Naive B cell (primary cell): ENCODE measurements at regions not wholly inside any gene's neighbourhood (a gene's known extent, or its start where the extent isn't known, plus 50 kb on each side); places are given as distances from the start of the nearest gene placed in this dataset.
A peak's percentile ranks its signal among the peaks of the same experiment; 100 is the strongest.
"Not testable (repeated sequence)": the region's sequence is repeated elsewhere in the genome, so short reads cannot be mapped to it uniquely, and the experiment has no call there.

ENCODE experiments used
- ATAC-seq, 2 donors: fragments of 150-1000 bp; cut with Tn5 transposase; 2 replicates each; pipeline ENCODE4 v1.10.0; 2021; ENCODE audit warnings: low read depth in 2 of 2, mild to moderate bottlenecking in 2 of 2, moderate library complexity in 2 of 2
- DNase-seq: peaks from one replicate; pipeline ENCODE4 v3.0.0; 2022
- H3K27ac Mint-ChIP-seq, 6 donors: one replicate each; pipeline ENCODE4 v1.8.0; 2020 to 2022; ENCODE audit warnings: mild to moderate bottlenecking in 6 of 6, mixed read lengths in 6 of 6, moderate library complexity in 5 of 6, inconsistent platforms in 2 of 6
- H3K27me3 Mint-ChIP-seq, 3 donors: one replicate each; pipeline ENCODE4 v1.8.0; 2021 to 2022; ENCODE audit warnings: mixed read lengths in 3 of 3, mild to moderate bottlenecking in 1 of 3
- H3K36me3 Mint-ChIP-seq, 2 donors: one replicate each; pipeline ENCODE4 v1.8.0; 2020 to 2022; ENCODE audit warnings: mixed read lengths in 2 of 2, inconsistent platforms in 1 of 2, mild to moderate bottlenecking in 1 of 2
- H3K4me1 Mint-ChIP-seq, 3 donors: one replicate each; pipeline ENCODE4 v1.8.0; 2020 to 2022; ENCODE audit warnings: mixed read lengths in 3 of 3, inconsistent platforms in 1 of 3, mild to moderate bottlenecking in 1 of 3, moderate library complexity in 1 of 3
- H3K4me3 Mint-ChIP-seq, 8 donors: one replicate each; pipeline ENCODE4 v1.8.0; 2020 to 2022; ENCODE audit warnings: mild to moderate bottlenecking in 8 of 8, mixed read lengths in 8 of 8, moderate library complexity in 8 of 8, inconsistent platforms in 2 of 8
- H3K9me3 Mint-ChIP-seq, 7 donors: one replicate each; pipeline ENCODE4 v1.8.0; 2020 to 2022; ENCODE audit warnings: mixed read lengths in 7 of 7, mild to moderate bottlenecking in 5 of 7, inconsistent platforms in 2 of 7, moderate library complexity in 1 of 7

DNA sequence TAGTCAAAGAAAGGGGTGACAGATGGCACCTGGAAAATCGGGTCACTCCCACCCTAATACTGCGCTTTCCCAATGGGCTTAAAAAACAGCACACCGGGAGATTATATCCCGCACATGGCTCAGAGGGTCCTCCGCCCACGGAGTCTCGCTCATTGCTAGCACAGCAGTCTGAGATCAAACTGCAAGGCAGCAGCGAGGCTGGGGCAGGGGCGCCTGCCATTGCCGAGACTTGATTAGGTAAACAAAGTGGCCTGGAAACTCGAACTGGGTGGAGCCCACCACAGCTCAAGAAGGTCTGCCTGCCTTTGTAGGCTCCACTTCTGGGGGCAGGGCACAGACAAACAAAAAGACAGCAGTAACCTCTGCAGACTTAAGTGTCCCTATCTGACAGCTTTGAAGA, 159.1 kb downstream of the NFKBIZ start:
- H3K27me3 Mint-ChIP-seq, H3K4me3 Mint-ChIP-seq, DNase-seq, ATAC-seq, H3K27ac Mint-ChIP-seq, H3K9me3 Mint-ChIP-seq, H3K36me3 Mint-ChIP-seq: not testable (repeated sequence)
- H3K4me1 Mint-ChIP-seq = peaks cover 6 to 13% (median 7%) of the 10 kb centered on the region in 3 donors

DNA sequence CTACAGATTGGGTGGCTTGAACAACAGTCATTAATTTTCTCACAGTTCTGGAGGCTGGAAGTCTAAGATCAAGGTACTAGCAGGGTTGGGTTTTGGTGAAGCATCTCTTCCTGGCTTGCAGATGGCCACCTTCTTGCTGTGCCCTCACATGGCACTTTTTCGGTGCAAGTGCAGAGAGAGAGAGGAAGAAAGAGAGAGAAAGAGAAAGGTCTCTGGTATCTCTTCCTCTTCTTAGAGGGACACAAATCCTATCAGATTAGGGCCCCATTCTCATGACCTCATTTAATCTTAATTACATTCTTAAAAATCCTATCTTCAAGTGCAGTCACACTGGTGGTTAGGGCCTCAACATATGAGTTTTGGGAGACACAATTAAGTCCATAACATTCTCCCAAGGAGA, 167.1 kb downstream of the NFKBIZ start:
- no peak for ATAC-seq

DNA sequence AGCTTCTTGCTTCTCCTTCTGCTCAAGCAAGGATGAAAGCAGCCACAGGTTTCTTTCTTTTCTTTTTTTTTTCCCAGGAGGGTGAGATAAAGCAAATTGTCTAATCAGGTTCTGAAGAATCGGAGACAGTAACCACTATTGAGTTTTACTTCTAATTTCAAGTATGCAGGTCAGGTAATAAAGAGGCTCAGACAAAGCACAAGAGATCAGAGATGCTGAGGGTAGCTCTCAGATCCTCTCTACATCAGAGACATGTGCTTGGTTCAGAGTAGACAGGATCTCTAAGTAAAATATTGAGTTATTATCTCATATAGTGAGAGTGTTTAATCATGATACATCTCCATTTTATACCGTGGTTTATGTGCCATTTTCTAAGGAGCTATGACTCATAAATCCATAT, 168.5 kb downstream of the NFKBIZ start:
- DNase-seq (no peak), ATAC-seq (no peak)
- H3K9me3 Mint-ChIP-seq = peaks cover 0 to 18% (median 4%) of the 10 kb centered on the region in 7 donors
- no peak overlapping the region for H3K4me3 Mint-ChIP-seq
- peak overlapping the region in 2 of 6 donors; percentile 16 to 36 for H3K27ac Mint-ChIP-seq
- H3K36me3 Mint-ChIP-seq = no peaks in the 10 kb centered on the region
- H3K27me3 Mint-ChIP-seq = no peaks in the 10 kb centered on the region
- H3K4me1 Mint-ChIP-seq = peaks cover 12 to 27% (median 22%) of the 10 kb centered on the region in 3 donors

More for the DNA sequence above, 167.1 kb downstream of the NFKBIZ start:
- peak overlapping the region in 1 of 6 donors; percentile 71 for H3K27ac Mint-ChIP-seq
- H3K9me3 Mint-ChIP-seq = peaks cover 0 to 18% (median 4%) of the 10 kb centered on the region in 7 donors
- H3K4me1 Mint-ChIP-seq = peaks cover 14 to 30% (median 28%) of the 10 kb centered on the region in 3 donors
- H3K27me3 Mint-ChIP-seq = no peaks in the 10 kb centered on the region
- no peak overlapping the region for H3K4me3 Mint-ChIP-seq
- no peaks in the 10 kb centered on the region for H3K36me3 Mint-ChIP-seq
- DNase-seq = no peak

GRCh38 chr3:102018551-102018950, 169.2 kb downstream of the NFKBIZ start:
- Mint-ChIP-seq H3K9me3 (peaks cover 0 to 14% (median 3%) of the 10 kb centered on the region in 7 donors), H3K4me1 (peaks cover 12 to 27% (median 22%) of the 10 kb centered on the region in 3 donors), H3K36me3 (no peaks in the 10 kb centered on the region), H3K27me3 (no peaks in the 10 kb centered on the region), H3K27ac (peak overlapping the region in 5 of 6 donors; percentile 16 to 73 (median 36)), H3K4me3 (peak overlapping the region in 2 of 8 donors; percentile 9 to 33)
- ATAC-seq = peak; percentile 98 to 99
- peak; percentile 52 for DNase-seq

GRCh38 chr3:102020735-102021134, 171.4 kb downstream of the NFKBIZ start:
- peak overlapping the region in 2 of 6 donors; percentile 23 to 77 for H3K27ac Mint-ChIP-seq
- H3K27me3 Mint-ChIP-seq = no peaks in the 10 kb centered on the region
- H3K4me3 Mint-ChIP-seq = peak overlapping the region in 1 of 8 donors; percentile 37
- H3K36me3 Mint-ChIP-seq = no peaks in the 10 kb centered on the region
- no peak for ATAC-seq
- no peak for DNase-seq
- H3K4me1 Mint-ChIP-seq = peaks cover 20 to 40% (median 36%) of the 10 kb centered on the region in 3 donors
- peaks cover 0 to 10% (median 3%) of the 10 kb centered on the region in 7 donors for H3K9me3 Mint-ChIP-seq

DNA sequence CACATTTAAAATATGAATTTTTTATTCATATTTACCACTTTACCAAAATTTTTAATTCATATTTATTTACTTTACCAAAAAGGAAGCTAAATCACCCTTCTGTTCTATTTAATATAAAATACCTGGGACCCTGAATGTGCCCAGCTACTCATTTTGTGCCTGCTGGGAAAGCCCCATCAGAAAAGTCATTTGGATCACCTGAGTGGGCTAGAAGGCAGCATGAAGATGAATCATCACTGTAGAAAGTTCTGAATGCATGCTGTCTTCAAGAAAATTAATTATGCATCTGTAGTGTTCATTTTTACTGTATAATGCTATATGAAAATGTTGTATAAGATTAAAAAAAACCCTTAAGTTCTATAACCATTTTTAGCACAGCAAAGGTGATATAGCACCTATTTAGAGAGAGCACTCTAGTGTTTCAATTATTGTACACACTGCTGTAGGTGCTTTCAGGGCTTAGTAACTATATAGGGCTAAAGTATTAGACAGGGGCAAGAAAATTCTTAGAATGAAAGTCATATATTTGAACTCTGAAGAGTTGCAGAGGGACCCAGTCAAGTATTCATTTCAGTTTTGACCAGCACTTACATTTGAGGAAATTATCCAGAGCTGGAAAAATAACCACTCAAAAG, 175.1 kb downstream of the NFKBIZ start:
- H3K9me3 Mint-ChIP-seq = no peaks in the 10 kb centered on the region
- H3K4me1 Mint-ChIP-seq = peaks cover 29 to 44% (median 39%) of the 10 kb centered on the region in 3 donors
- H3K27ac Mint-ChIP-seq = no peak overlapping the region
- no peak overlapping the region for H3K4me3 Mint-ChIP-seq
- DNase-seq (no peak), ATAC-seq (no peak)
- H3K36me3 Mint-ChIP-seq = no peaks in the 10 kb centered on the region
- H3K27me3 Mint-ChIP-seq = no peaks in the 10 kb centered on the region

- Mint-ChIP-seq H3K9me3 (no peaks in the 10 kb centered on the region), H3K36me3 (no peaks in the 10 kb centered on the region), H3K27ac (peak overlapping the region in 3 of 6 donors; percentile 59 to 79 (median 78)), H3K4me3 (peak overlapping the region; percentile 23 to 79 (median 60)), H3K4me1 (peaks cover 19 to 35% (median 32%) of the 10 kb centered on the region in 3 donors), H3K27me3 (no peaks in the 10 kb centered on the region)
- no peak for DNase-seq
- no peak for ATAC-seq
These were observed 176.4 kb downstream of the NFKBIZ start for GRCh38 chr3:102025606-102026270.

DNA sequence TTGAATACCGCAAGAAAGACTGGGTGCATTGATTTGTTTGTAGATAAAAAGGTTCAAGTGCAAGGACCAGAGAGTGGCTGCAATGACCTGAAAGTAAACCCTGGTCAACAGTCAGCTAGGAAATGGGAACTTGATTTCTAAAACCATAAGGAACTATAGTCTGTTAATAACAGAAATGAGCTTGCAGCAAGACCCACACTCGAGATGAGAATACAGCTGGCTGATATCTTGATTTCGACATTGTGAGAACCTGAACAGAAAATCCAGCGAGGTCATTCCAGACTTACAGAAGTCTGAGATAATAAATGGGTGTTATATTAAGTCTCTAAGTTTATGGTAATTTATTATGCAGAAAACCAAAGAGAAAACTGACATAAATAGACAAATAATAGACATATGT, 177.3 kb downstream of the NFKBIZ start:
- Mint-ChIP-seq H3K27ac (no peak overlapping the region), H3K4me1 (peaks cover 17 to 29% (median 23%) of the 10 kb centered on the region in 3 donors), H3K9me3 (no peaks in the 10 kb centered on the region), H3K27me3 (no peaks in the 10 kb centered on the region), H3K36me3 (no peaks in the 10 kb centered on the region), H3K4me3 (no peak overlapping the region)
- DNase-seq = no peak
- no peak for ATAC-seq

GRCh38 chr3:102030661-102031060, 181.3 kb downstream of the NFKBIZ start:
- H3K36me3 Mint-ChIP-seq = no peaks in the 10 kb centered on the region
- H3K4me1 Mint-ChIP-seq = peaks cover 10 to 16% (median 13%) of the 10 kb centered on the region in 3 donors
- H3K27me3 Mint-ChIP-seq = no peaks in the 10 kb centered on the region
- H3K4me3 Mint-ChIP-seq = no peak overlapping the region
- DNase-seq (no peak), ATAC-seq (no peak)
- no peaks in the 10 kb centered on the region for H3K9me3 Mint-ChIP-seq
- H3K27ac Mint-ChIP-seq = no peak overlapping the region

- ATAC-seq = no peak
- no peaks in the 10 kb centered on the region for H3K36me3 Mint-ChIP-seq
These were observed 182.5 kb downstream of the NFKBIZ start for GRCh38 chr3:102031834-102032233.

DNA sequence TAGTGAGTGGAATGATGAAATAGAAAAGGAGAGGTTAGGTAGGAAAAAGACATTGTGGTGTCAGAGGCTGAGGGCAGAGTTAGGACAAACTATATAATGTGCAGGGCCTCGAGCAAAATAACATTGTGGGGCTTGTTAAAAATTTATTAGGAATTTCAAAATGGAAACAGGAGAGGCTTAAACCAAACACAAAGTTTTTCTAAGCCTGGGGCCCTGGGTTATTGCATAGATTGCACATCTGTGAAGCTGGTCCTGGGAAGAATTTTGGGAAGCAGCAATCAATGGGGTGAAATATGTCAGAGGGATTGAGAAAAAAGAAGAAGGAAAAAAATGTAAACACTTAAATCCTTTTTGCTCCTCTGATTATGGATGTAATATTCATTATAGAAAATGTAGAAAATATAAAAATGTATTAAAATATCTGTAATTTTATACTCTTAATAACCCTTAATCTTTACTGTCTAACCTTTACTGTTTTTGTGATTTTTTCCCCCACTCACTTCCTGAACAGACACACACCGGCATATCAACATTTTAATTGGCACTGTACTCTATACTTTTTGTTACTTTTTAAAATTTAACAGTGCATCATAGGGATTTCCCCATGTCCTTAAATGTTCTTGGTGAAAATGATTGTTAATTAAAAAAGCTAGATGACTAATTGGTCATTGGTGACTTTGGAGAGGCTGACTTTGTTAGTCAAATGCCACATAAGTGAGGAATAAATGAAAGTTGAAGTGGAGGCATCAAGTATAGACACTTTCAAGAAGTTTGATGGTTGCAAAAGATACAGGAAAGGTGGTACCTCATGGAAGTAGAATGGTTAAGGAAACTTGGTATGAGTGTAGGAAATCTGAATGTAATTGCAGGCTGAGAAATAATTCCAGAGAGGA, 183.4 kb downstream of the NFKBIZ start:
- H3K27ac Mint-ChIP-seq = no peak overlapping the region
- no peaks in the 10 kb centered on the region for H3K36me3 Mint-ChIP-seq
- ATAC-seq (no peak), DNase-seq (no peak)
- H3K4me1 Mint-ChIP-seq = peaks cover 9 to 23% (median 10%) of the 10 kb centered on the region in 3 donors
- no peak overlapping the region for H3K4me3 Mint-ChIP-seq
- no peaks in the 10 kb centered on the region for H3K9me3 Mint-ChIP-seq
- no peaks in the 10 kb centered on the region for H3K27me3 Mint-ChIP-seq

More at GRCh38 chr3:102031834-102032233, 182.5 kb downstream of the NFKBIZ start:
- H3K27me3 Mint-ChIP-seq = no peaks in the 10 kb centered on the region
- no peak overlapping the region for H3K27ac Mint-ChIP-seq
- peaks cover 5 to 14% (median 10%) of the 10 kb centered on the region in 3 donors for H3K4me1 Mint-ChIP-seq
- no peak for DNase-seq
- H3K9me3 Mint-ChIP-seq = no peaks in the 10 kb centered on the region
- H3K4me3 Mint-ChIP-seq = no peak overlapping the region

DNA sequence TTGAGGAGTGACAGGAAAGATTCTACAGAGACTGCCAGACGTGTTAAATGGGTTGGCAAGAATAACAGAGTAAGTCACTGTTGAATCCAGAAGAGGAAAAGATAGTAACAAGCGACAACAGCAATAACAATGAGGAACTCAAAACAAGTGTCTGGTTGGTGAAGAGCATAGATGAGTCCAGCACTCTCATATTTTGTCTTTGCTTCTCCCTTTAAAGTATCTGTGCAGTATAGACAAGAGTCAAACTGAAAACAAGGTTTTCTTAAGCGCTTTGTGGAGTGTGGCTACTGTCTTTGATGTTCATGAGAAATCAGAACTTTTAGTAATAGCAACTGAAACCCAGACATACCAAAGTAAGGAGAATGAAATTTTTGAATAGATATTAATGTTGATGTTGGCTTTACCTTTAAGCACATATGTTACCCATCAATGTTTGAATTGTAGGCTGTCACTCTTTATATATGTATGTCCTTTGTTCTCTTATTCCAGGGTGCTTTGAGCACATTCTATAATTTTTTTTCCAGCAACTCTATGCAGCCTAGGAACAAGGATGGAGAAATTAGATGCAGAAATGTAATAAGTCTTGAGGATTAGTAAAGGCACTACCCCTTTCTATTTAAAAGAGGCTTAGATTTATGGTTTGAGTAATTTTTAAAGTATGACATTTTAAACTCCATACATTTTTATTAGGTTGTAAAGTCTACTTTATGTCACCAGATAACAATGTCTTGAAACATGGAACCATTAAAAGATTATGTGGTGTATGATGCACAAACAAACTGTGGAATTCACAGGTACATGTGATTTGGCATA, 185.5 kb downstream of the NFKBIZ start:
- no peak overlapping the region for H3K4me3 Mint-ChIP-seq
- H3K27me3 Mint-ChIP-seq = no peaks in the 10 kb centered on the region
- ATAC-seq = no peak
- H3K9me3 Mint-ChIP-seq = peaks cover 0 to 5% (median 0%) of the 10 kb centered on the region in 7 donors
- peaks cover 20 to 43% (median 21%) of the 10 kb centered on the region in 3 donors for H3K4me1 Mint-ChIP-seq
- no peak for DNase-seq
- no peak overlapping the region for H3K27ac Mint-ChIP-seq
- H3K36me3 Mint-ChIP-seq = no peaks in the 10 kb centered on the region
